ENCODE measurements at regions not wholly inside any gene's neighbourhood (a gene's known extent, or its start where the extent isn't known, plus 50 kb on each side); places are given as distances from the start of the nearest gene placed in this dataset.

DNA sequence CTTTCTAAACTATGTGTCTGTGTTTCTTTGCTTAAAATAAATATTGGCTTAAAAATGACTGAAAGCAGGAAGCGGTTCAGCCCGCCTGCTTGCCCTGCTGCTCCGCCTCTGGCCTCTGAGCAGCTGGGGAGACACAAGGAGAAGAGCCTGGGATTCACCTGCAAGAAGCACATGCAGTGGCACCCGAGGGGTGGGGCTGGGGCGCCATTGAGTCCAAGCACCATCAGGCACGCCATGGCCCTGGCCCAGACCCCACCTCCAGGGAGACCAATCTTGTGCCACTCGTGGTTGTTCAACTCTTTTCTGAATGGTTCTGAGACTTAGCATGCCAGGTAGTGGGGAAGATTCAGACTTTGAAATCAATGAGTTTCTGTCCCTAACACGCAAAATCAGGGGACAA lies 495.5 kb upstream of the MYT1L start:
- TF ChIP-seq, protein P1, sequence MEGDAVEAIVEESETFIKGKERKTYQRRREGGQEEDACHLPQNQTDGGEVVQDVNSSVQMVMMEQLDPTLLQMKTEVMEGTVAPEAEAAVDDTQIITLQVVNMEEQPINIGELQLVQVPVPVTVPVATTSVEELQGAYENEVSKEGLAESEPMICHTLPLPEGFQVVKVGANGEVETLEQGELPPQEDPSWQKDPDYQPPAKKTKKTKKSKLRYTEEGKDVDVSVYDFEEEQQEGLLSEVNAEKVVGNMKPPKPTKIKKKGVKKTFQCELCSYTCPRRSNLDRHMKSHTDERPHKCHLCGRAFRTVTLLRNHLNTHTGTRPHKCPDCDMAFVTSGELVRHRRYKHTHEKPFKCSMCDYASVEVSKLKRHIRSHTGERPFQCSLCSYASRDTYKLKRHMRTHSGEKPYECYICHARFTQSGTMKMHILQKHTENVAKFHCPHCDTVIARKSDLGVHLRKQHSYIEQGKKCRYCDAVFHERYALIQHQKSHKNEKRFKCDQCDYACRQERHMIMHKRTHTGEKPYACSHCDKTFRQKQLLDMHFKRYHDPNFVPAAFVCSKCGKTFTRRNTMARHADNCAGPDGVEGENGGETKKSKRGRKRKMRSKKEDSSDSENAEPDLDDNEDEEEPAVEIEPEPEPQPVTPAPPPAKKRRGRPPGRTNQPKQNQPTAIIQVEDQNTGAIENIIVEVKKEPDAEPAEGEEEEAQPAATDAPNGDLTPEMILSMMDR (IDR thresholded peaks at IDR 0.05): no peak
- no peak for TF ChIP-seq EP300 (IDR thresholded peaks at IDR 0.05)
- TF ChIP-seq POLR2A (IDR thresholded peaks at IDR 0.05): no peak
